ENCODE measurements at regions not wholly inside any gene's neighbourhood (a gene's known extent, or its start where the extent isn't known, plus 50 kb on each side); places are given as distances from the start of the nearest gene placed in this dataset.

DNA sequence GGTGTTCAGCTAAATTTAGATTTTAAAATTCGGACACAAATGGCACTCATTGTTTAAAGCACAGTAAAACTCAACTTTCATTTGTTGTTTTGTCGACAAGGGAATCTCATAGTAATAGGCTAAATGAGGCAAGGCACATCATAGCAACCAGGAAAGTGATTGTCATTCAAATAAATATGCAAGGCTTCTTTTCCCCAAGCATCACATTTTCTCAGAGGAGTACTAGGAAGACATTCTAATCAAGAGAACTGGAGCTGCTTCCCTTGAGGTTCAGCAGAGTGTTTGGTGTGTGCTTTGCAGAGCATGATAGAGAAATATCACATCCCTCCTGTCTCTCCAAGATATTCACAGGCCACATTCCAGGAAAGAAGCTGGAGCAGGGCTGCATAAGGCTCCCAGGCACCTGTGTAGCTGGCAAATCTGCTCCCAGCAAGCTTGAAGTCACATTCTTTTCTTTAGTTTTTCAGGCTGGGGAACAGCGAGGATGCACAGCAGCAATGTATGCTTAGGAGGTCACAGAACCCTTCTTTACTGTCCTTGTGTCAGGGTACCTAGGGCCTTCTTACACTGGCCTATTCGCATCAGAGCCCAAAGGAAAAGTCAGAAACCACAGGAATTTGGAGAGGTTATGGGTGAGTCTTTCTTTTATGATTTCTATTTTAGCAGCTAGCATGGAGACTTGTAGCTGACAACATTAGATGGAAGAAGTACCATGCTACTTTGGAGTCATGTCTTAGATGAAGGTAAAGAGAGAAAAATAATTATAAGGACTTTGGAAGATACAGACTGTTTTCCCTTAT lies 95.9 kb upstream of the HDAC9 start:
- DNase-seq (ENCODE audit: low read depth), result no peak
- H3K4me3 ChIP-seq (ENCODE audit: control insufficient read depth, low read depth, low read length), result no peak overlapping the region
- TF ChIP-seq, protein P1, sequence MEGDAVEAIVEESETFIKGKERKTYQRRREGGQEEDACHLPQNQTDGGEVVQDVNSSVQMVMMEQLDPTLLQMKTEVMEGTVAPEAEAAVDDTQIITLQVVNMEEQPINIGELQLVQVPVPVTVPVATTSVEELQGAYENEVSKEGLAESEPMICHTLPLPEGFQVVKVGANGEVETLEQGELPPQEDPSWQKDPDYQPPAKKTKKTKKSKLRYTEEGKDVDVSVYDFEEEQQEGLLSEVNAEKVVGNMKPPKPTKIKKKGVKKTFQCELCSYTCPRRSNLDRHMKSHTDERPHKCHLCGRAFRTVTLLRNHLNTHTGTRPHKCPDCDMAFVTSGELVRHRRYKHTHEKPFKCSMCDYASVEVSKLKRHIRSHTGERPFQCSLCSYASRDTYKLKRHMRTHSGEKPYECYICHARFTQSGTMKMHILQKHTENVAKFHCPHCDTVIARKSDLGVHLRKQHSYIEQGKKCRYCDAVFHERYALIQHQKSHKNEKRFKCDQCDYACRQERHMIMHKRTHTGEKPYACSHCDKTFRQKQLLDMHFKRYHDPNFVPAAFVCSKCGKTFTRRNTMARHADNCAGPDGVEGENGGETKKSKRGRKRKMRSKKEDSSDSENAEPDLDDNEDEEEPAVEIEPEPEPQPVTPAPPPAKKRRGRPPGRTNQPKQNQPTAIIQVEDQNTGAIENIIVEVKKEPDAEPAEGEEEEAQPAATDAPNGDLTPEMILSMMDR (IDR thresholded peaks at IDR 0.05; ENCODE audit: control insufficient read depth, insufficient read depth, low read depth, low read length, missing control alignments), result no peak

DNA sequence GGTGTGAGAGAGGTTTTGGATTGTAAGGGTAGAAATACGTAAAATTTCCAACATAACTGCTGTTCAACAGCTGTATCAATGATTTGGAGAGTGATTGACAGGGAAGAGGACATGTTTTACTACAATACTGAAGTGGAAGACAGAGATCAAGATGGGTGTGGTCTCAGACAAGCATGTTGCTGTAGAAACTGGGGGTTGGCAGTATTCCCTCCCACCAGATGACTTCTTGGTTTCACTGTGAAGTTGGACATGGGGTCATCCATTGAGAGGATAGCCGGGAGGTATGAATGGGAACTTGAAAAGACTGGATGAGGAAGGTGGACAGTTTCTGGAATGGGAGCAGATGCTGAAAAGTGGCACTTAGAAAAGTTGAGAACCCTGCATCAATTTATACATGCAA lies 95.3 kb upstream of the HDAC9 start:
- H3K4me3 ChIP-seq (ENCODE audit: control insufficient read depth, low read depth, low read length), result no peak overlapping the region
- DNase-seq (ENCODE audit: low read depth), result no peak
- TF ChIP-seq, protein P1 (IDR thresholded peaks at IDR 0.05; ENCODE audit: control insufficient read depth, insufficient read depth, low read depth, low read length, missing control alignments), result no peak

DNA sequence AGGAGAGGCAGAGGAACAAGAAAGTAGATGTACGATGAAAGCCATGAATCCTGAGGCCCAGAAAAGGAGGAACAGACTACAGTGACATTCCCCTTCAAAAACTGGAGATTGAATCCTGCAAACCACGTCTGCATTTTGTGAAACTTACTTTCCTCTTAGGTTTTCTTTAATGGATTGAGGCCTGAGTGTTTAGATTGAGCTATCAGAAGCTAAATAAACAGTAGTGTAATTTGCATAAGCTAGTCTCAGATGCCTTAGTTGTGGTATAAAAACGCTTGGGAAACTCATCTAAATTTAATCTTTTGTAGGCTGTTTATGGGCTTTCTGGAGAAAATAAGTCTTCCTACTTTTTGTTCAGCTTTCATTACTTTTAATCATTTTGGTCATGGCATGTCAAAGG lies 94.8 kb upstream of the HDAC9 start:
- H3K4me3 ChIP-seq (ENCODE audit: control insufficient read depth, low read depth, low read length), result no peak overlapping the region
- TF ChIP-seq, protein P1 (IDR thresholded peaks at IDR 0.05; ENCODE audit: control insufficient read depth, insufficient read depth, low read depth, low read length, missing control alignments), result no peak
- no peak for DNase-seq (ENCODE audit: low read depth)

DNA sequence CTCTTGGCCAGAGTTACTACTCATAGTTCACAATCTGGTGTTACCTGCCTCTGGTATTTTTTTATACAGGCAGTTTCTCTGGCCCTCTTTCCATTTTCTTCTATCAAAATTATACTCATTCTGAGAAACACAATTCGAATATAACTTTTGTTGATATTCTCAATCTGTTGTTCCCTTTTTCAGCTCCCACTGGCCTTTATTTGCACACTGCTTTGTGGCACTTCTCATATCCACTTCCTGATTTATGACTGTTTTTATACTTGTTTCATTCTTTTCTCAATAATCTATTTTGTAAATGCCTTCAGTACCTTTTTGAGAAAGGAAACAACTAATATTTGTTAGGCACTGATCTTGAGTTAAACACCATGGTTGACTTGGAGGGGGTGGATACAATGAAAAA lies 93.8 kb upstream of the HDAC9 start:
- DNase-seq (ENCODE audit: low read depth), result no peak
- H3K4me3 ChIP-seq (ENCODE audit: control insufficient read depth, low read depth, low read length), result no peak overlapping the region
- TF ChIP-seq, protein P1 (IDR thresholded peaks at IDR 0.05; ENCODE audit: control insufficient read depth, insufficient read depth, low read depth, low read length, missing control alignments), result no peak

DNA sequence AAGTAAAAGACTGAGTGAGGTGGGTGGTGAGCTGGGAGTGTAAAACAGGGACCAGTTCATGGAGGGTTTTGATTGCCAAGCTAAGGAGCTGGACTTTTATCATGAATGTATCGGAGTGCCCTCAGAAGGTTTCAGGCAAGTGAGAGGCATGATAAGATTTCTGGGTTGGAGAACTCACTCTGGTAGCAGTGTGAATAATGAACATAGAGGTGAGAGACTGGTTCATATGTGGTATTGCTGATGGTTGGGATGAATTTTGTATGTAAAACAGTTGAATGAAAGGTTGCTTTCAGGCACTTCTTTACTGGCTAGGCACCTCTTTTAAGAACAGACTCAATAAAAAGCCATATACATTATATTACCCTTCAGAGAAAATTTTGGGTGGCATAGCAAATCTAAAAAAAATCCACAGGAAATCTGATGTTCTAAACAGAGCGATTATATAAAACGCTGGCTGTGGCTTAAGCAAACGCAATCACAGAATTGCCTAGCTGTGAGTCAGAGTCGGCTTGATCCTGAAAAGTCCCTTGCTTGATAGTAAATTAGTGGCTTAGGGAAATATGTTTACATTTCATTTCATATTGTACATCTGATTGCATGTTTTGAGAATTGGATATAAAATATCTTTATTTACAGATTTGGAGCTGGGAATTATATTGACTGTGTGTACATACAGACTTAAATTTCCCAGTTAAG lies 92.9 kb upstream of the HDAC9 start:
- DNase-seq (ENCODE audit: low read depth), result no peak
- no peak overlapping the region for H3K4me3 ChIP-seq (ENCODE audit: control insufficient read depth, low read depth, low read length)
- TF ChIP-seq, protein P1 (IDR thresholded peaks at IDR 0.05; ENCODE audit: control insufficient read depth, insufficient read depth, low read depth, low read length, missing control alignments), result no peak

DNA sequence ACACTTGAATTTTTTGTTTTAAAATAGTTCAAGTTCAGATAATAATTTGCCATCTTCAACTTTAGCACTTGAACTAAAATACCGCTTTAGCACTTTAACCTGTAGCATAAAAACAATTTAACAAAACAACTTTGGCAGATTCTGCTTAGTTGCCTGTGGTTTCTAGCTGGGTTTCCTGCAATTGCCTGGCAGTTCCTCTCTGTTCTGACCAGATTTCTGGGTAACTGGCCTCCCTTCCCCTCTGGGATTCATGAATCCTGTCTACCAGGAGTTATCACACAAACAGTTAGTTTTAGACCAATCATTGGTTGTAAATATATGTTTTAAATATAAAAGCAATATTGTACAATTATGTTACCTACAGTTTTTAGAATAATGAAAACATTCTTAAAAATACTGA lies 89.8 kb upstream of the HDAC9 start:
- DNase-seq (ENCODE audit: low read depth), result no peak
- no peak overlapping the region for H3K4me3 ChIP-seq (ENCODE audit: control insufficient read depth, low read depth, low read length)
- TF ChIP-seq, protein P1 (IDR thresholded peaks at IDR 0.05; ENCODE audit: control insufficient read depth, insufficient read depth, low read depth, low read length, missing control alignments), result no peak

All from AG09309 (cell line).